Activated CD8-positive, alpha-beta memory T cell treated with anti-CD3 and anti-CD28 coated beads for 48 hours (primary cell): ENCODE measurements at regions not wholly inside any gene's neighbourhood (a gene's known extent, or its start where the extent isn't known, plus 50 kb on each side); places are given as distances from the start of the nearest gene placed in this dataset.
"Not testable (repeated sequence)": the region's sequence is repeated elsewhere in the genome, so short reads cannot be mapped to it uniquely, and the experiment has no call there.

Source experiments
- DNase-seq, 3 experiments: peaks; one replicate each; pipeline ENCODE4 v3.0.0-alpha.2; 2020; ENCODE audit warnings: low read depth in 2 of 3, low spot score in 2 of 3

- DNase-seq, result no peak
Observed at GRCh38 chr16:87207965-87208364, 109.2 kb downstream of the C16orf95 start.

- not testable (repeated sequence) for DNase-seq
Observed at GRCh38 chr16:87208968-87209367, 108.2 kb downstream of the C16orf95 start.

GRCh38 chr16:87209808-87210512, 107.2 kb downstream of the C16orf95 start:
- DNase-seq, result no peak

GRCh38 chr16:87210894-87211293, 106.3 kb downstream of the C16orf95 start:
- DNase-seq, result no peak

GRCh38 chr16:87212026-87212425, 105.2 kb downstream of the C16orf95 start:
- DNase-seq, result no peak

GRCh38 chr16:87213536-87213935, 103.7 kb downstream of the C16orf95 start:
- DNase-seq, result no peak

GRCh38 chr16:87216148-87216840, 100.9 kb downstream of the C16orf95 start:
- DNase-seq, result no peak

- DNase-seq, result no peak
Observed at GRCh38 chr16:87216841-87217275, 100.3 kb downstream of the C16orf95 start.

- not testable (repeated sequence) for DNase-seq
Observed at GRCh38 chr16:87217802-87218201, 99.4 kb downstream of the C16orf95 start.

- DNase-seq, result no peak
Observed at GRCh38 chr16:87218281-87219055, 98.7 kb downstream of the C16orf95 start.

GRCh38 chr16:87219287-87219909, 97.8 kb downstream of the C16orf95 start:
- DNase-seq, result no peak

- DNase-seq, result no peak
Observed at GRCh38 chr16:87221633-87222032, 95.6 kb downstream of the C16orf95 start.

- DNase-seq, result no peak
Observed at GRCh38 chr16:87222335-87222734, 94.9 kb downstream of the C16orf95 start.

GRCh38 chr16:87223656-87224248, 93.4 kb downstream of the C16orf95 start:
- no peak for DNase-seq

- no peak for DNase-seq
Observed at GRCh38 chr16:87226926-87227295, 90.3 kb downstream of the C16orf95 start.

- DNase-seq, result no peak
Observed at GRCh38 chr16:87227296-87227951, 89.8 kb downstream of the C16orf95 start.

- no peak for DNase-seq
Observed at GRCh38 chr16:87228363-87228762, 88.8 kb downstream of the C16orf95 start.

- DNase-seq, result no peak
Observed at GRCh38 chr16:87229230-87230188, 87.7 kb downstream of the C16orf95 start.

GRCh38 chr16:87230571-87230970, 86.6 kb downstream of the C16orf95 start:
- no peak for DNase-seq
